Astrocyte (in vitro differentiated cells and primary cell): ENCODE measurements at regions not wholly inside any gene's neighbourhood (a gene's known extent, or its start where the extent isn't known, plus 50 kb on each side); places are given as distances from the start of the nearest gene placed in this dataset.

Source experiments
- CTCF ChIP-seq: IDR thresholded peaks from 2 replicates; pipeline ENCODE4 v1.5.1; 2011; ENCODE audit warnings: low read depth, mild to moderate bottlenecking, inconsistent platforms, low read length, moderate library complexity; ENCODE audit not compliant: insufficient read depth
- EZH2 ChIP-seq: IDR thresholded peaks from 2 replicates; pipeline ENCODE4 v1.6.1; 2012; ENCODE audit warnings: mild to moderate bottlenecking, low read length, inconsistent platforms; ENCODE audit not compliant: insufficient read depth

- TF ChIP-seq CTCF: no peak
- TF ChIP-seq EZH2: no peak
These were observed 802.1 kb upstream of the POU3F3 start for GRCh38 chr2:104051766-104052165.
